ENCODE measurements at regions not wholly inside any gene's neighbourhood (a gene's known extent, or its start where the extent isn't known, plus 50 kb on each side); places are given as distances from the start of the nearest gene placed in this dataset.
A peak's percentile ranks its signal among the peaks of the same experiment; 100 is the strongest.

DNA sequence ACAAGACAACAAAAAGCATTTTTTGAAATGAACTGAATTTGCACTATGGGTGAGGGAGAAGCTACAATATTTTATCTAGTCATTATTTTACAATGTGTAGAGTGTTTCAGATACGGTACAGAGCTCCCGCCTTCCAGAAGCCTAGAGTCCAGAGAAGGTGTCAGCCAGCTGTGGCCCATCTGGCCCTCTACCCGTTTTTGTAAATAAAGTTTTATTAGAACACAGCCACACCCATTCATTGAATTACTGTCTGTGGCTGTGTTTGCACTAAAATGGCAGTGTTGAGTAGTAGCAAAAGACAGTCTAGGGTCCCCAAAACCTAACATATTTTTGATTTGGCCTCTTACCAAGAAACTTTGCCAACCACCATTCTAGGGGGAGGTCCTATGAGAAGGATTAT lies 162.0 kb downstream of the JCAD start:
- H3K27me3 ChIP-seq (ENCODE audit: control insufficient read depth, insufficient read depth, low read length) = peaks cover 7% of the 10 kb centered on the region
- CTCF ChIA-PET = interaction anchor here (1.1 kb wide), 1 partner anchor 29 kb away, joined by 3 read pairs; no protein-coding TSS in a partner anchor
- no peak for TF ChIP-seq CTCF (IDR thresholded peaks at IDR 0.05; ENCODE audit: insufficient read depth, low read depth, low read length)
- no peaks in the 10 kb centered on the region for H3K36me3 ChIP-seq (ENCODE audit: control insufficient read depth, insufficient read depth, low read length)
- DNase-seq (ENCODE audit: low read depth) = no peak
- no peak overlapping the region for H3K4me3 ChIP-seq (ENCODE audit: low read depth, low read length)
- POLR2A ChIA-PET = interaction anchor here (0.6 kb wide), 2 partner anchors 57 to 83 kb away, joined by 3 read pairs; no protein-coding TSS in a partner anchor

DNA sequence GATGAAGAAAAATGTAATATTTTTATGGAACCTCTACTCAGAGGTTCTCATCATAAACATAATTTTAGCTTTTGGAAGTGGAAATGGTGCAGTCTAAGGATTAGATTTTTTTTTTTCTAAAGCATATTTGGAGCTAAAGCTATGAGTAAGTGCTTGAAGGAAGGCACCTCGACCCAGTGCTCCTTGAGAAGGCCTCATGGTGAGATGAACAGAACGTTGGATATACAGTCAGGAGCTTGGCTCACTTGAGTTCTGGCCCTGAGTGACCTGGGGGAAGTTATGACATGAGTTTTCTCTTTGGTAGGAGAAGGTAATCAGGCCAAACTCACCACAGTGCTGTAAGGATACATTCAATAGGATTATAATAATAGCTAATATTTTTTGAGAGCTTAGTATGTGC lies 163.3 kb downstream of the JCAD start:
- ChIA-PET POLR2A (interaction anchor here (0.6 kb wide), 1 partner anchor 38 kb away, joined by 4 read pairs; no protein-coding TSS in a partner anchor), CTCF (interaction anchor here (0.6 to 1.3 kb wide), 5 partner anchors 9 to 168 kb away, joined by 3 to 4 read pairs (median 3); no protein-coding TSS in a partner anchor)
- H3K4me3 ChIP-seq (ENCODE audit: low read depth, low read length) = no peak overlapping the region

GRCh38 chr10:29895456-29895855 lies 163.9 kb downstream of the JCAD start:
- DNase-seq (ENCODE audit: low read depth) = peak; percentile 59
- Histone ChIP-seq H3K4me3 (ENCODE audit: low read depth, low read length) (no peak overlapping the region), H3K27me3 (ENCODE audit: control insufficient read depth, insufficient read depth, low read length) (peaks cover 5% of the 10 kb centered on the region; the same call in 1 of the 2 replicates), H3K36me3 (ENCODE audit: control insufficient read depth, insufficient read depth, low read length) (no peaks in the 10 kb centered on the region)
- POLR2A ChIA-PET = interaction anchor here (0.6 kb wide), 1 partner anchor 1938 kb away, joined by 3 read pairs; no protein-coding TSS in a partner anchor
- CTCF ChIA-PET = interaction anchor here (0.6 to 1.3 kb wide), 4 partner anchors 8 to 52 kb away, joined by 3 to 4 read pairs (median 3); no protein-coding TSS in a partner anchor
- TF ChIP-seq CTCF (IDR thresholded peaks at IDR 0.05; ENCODE audit: insufficient read depth, low read depth, low read length) = no peak

More for the DNA sequence above, 163.3 kb downstream of the JCAD start:
- no peak for DNase-seq (ENCODE audit: low read depth)
- TF ChIP-seq CTCF (IDR thresholded peaks at IDR 0.05; ENCODE audit: insufficient read depth, low read depth, low read length) = no peak
- Histone ChIP-seq H3K36me3 (ENCODE audit: control insufficient read depth, insufficient read depth, low read length) (no peaks in the 10 kb centered on the region), H3K27me3 (ENCODE audit: control insufficient read depth, insufficient read depth, low read length) (peaks cover 7% of the 10 kb centered on the region)

GRCh38 chr10:29888321-29888720 lies 171.1 kb downstream of the JCAD start:
- no peaks in the 10 kb centered on the region for H3K36me3 ChIP-seq (ENCODE audit: control insufficient read depth, insufficient read depth, low read length)
- ChIA-PET POLR2A (no interaction called here), CTCF (interaction anchor here (0.6 kb wide), 2 partner anchors 21 to 35 kb away, joined by 3 read pairs; no protein-coding TSS in a partner anchor)
- peaks cover 25% of the 10 kb centered on the region for H3K27me3 ChIP-seq (ENCODE audit: control insufficient read depth, insufficient read depth, low read length)
- no peak overlapping the region for H3K4me3 ChIP-seq (ENCODE audit: low read depth, low read length)
- TF ChIP-seq CTCF (IDR thresholded peaks at IDR 0.05; ENCODE audit: insufficient read depth, low read depth, low read length) = no peak
- no peak for DNase-seq (ENCODE audit: low read depth)

GRCh38 chr10:29886299-29886698 lies 173.1 kb downstream of the JCAD start:
- Histone ChIP-seq H3K36me3 (ENCODE audit: control insufficient read depth, insufficient read depth, low read length) (no peaks in the 10 kb centered on the region), H3K27me3 (ENCODE audit: control insufficient read depth, insufficient read depth, low read length) (peaks cover 32% of the 10 kb centered on the region), H3K4me3 (ENCODE audit: low read depth, low read length) (no peak overlapping the region)
- POLR2A ChIA-PET = no interaction called here
- TF ChIP-seq CTCF (IDR thresholded peaks at IDR 0.05; ENCODE audit: insufficient read depth, low read depth, low read length) = no peak
- DNase-seq (ENCODE audit: low read depth) = no peak
- CTCF ChIA-PET = interaction anchor here (0.7 to 1.8 kb wide), 3 partner anchors 9 to 112 kb away, joined by 4 to 5 read pairs (median 5); no protein-coding TSS in a partner anchor
